ENCODE measurements at regions not wholly inside any gene's neighbourhood (a gene's known extent, or its start where the extent isn't known, plus 50 kb on each side); places are given as distances from the start of the nearest gene placed in this dataset.

- H3K9ac ChIP-seq (ENCODE audit: low read length in 3 of 3) = peak overlapping the region in 1 of 3 donors; percentile 48
- no peaks in the 10 kb centered on the region for H3K27me3 ChIP-seq (ENCODE audit: control insufficient read depth, insufficient read depth, low read length)
- H3K4me3 ChIP-seq (ENCODE audit: low read length in 3 of 3) = no peak overlapping the region
- intact Hi-C loops (cut with DNase I) = no loop called here
- peak overlapping the region; percentile 91 to 93 for H3K27ac ChIP-seq (ENCODE audit: low read depth in 2 of 2, low read length in 2 of 2)
- FAIRE-seq = no peak
- H3K4me1 ChIP-seq (ENCODE audit: control insufficient read depth in 2 of 3, insufficient read depth in 2 of 3, low read depth in 1 of 3, low read length in 3 of 3) = peaks cover 5 to 55% (median 30%) of the 10 kb centered on the region in 3 donors
- TF ChIP-seq CTCF (IDR thresholded peaks at IDR 0.05; ENCODE audit: borderline replicate concordance, extremely low read depth, insufficient read depth) = no peak
- H3K9me3 ChIP-seq (ENCODE audit: control insufficient read depth in 2 of 3, insufficient read depth in 1 of 3, low read length in 3 of 3) = no peaks in the 10 kb centered on the region
- no peaks in the 10 kb centered on the region for H3K36me3 ChIP-seq (ENCODE audit: control insufficient read depth in 2 of 3, insufficient read depth in 3 of 3, low read length in 3 of 3)
- DNase-seq = no peak
Observed at GRCh38 chr6:106730264-106730663, 100.9 kb downstream of the QRSL1 start.

GRCh38 chr6:106729841-106730240 lies 100.5 kb downstream of the QRSL1 start:
- TF ChIP-seq CTCF (IDR thresholded peaks at IDR 0.05; ENCODE audit: borderline replicate concordance, extremely low read depth, insufficient read depth) = no peak
- Histone ChIP-seq H3K36me3 (ENCODE audit: control insufficient read depth in 2 of 3, insufficient read depth in 3 of 3, low read length in 3 of 3) (no peaks in the 10 kb centered on the region), H3K9ac (ENCODE audit: low read length in 3 of 3) (peak overlapping the region in 1 of 3 donors; percentile 48), H3K4me3 (ENCODE audit: low read length in 3 of 3) (no peak overlapping the region), H3K4me1 (ENCODE audit: control insufficient read depth in 2 of 3, insufficient read depth in 2 of 3, low read depth in 1 of 3, low read length in 3 of 3) (peaks cover 5 to 53% (median 30%) of the 10 kb centered on the region in 3 donors), H3K9me3 (ENCODE audit: control insufficient read depth in 2 of 3, insufficient read depth in 1 of 3, low read length in 3 of 3) (no peaks in the 10 kb centered on the region), H3K27ac (ENCODE audit: low read depth in 2 of 2, low read length in 2 of 2) (peak overlapping the region; percentile 91 to 93), H3K27me3 (ENCODE audit: control insufficient read depth, insufficient read depth, low read length) (no peaks in the 10 kb centered on the region)
- intact Hi-C loops (cut with DNase I) = no loop called here
- DNase-seq (no peak), FAIRE-seq (no peak)

- Histone ChIP-seq H3K4me3 (ENCODE audit: low read length in 3 of 3) (no peak overlapping the region), H3K9me3 (ENCODE audit: control insufficient read depth in 2 of 3, insufficient read depth in 1 of 3, low read length in 3 of 3) (no peaks in the 10 kb centered on the region), H3K9ac (ENCODE audit: low read length in 3 of 3) (no peak overlapping the region), H3K4me1 (ENCODE audit: control insufficient read depth in 2 of 3, insufficient read depth in 2 of 3, low read depth in 1 of 3, low read length in 3 of 3) (peaks cover 5 to 65% (median 34%) of the 10 kb centered on the region in 3 donors), H3K27me3 (ENCODE audit: control insufficient read depth, insufficient read depth, low read length) (no peaks in the 10 kb centered on the region), H3K36me3 (ENCODE audit: control insufficient read depth in 2 of 3, insufficient read depth in 3 of 3, low read length in 3 of 3) (no peaks in the 10 kb centered on the region), H3K27ac (ENCODE audit: low read depth in 2 of 2, low read length in 2 of 2) (peak overlapping the region; percentile 73 to 93)
- DNase-seq (no peak), FAIRE-seq (no peak)
- no peak for TF ChIP-seq CTCF (IDR thresholded peaks at IDR 0.05; ENCODE audit: borderline replicate concordance, extremely low read depth, insufficient read depth)
- intact Hi-C loops (cut with DNase I) = no loop called here
Observed at GRCh38 chr6:106728296-106728870, 99.0 kb downstream of the QRSL1 start.

All from kidney (tissue), 13 donors.